Neural progenitor cell (in vitro differentiated cells): ENCODE measurements at regions not wholly inside any gene's neighbourhood (a gene's known extent, or its start where the extent isn't known, plus 50 kb on each side); places are given as distances from the start of the nearest gene placed in this dataset.

Experiments
- DNase-seq: peaks from one replicate; pipeline ENCODE4 v3.0.0-alpha.2; 2016; ENCODE audit warnings: low spot score
- H2AFZ ChIP-seq: fragments of 200-600 bp; sonication (generic); replicated peaks from 2 replicates; pipeline ENCODE4 v1.6.1; 2016; ENCODE audit warnings: antibody characterized with exemption
- H3F3A ChIP-seq: fragments of 200-600 bp; sonication (generic); 2 replicates; pipeline ENCODE4 v1.6.1; 2016; ENCODE audit warnings: antibody characterized with exemption, low read depth
- H3K27ac ChIP-seq: fragments of 200-600 bp; sonication (generic); 2 replicates; pipeline ENCODE4 v1.5.1; 2016; ENCODE audit warnings: mild to moderate bottlenecking
- H3K27me3 ChIP-seq: fragments of 200-600 bp; sonication (generic); 2 replicates; pipeline ENCODE4 v1.6.1; 2016; ENCODE audit warnings: mild to moderate bottlenecking, moderate library complexity
- H3K36me3 ChIP-seq: fragments of 200-600 bp; sonication (generic); 2 replicates; pipeline ENCODE4 v1.5.1; 2016
- H3K4me1 ChIP-seq: fragments of 200-600 bp; sonication (generic); 2 replicates; pipeline ENCODE4 v1.6.1; 2016; ENCODE audit warnings: mixed run types
- H3K4me2 ChIP-seq: fragments of 200-600 bp; sonication (generic); 2 replicates; pipeline ENCODE4 v1.6.1; 2016
- H3K4me3 ChIP-seq: fragments of 200-600 bp; sonication (generic); 2 replicates; pipeline ENCODE4 v1.5.1; 2016
- H3K79me2 ChIP-seq: fragments of 200-600 bp; sonication (generic); 2 replicates; pipeline ENCODE4 v1.6.1; 2016; ENCODE audit warnings: low read depth
- H3K9ac ChIP-seq: fragments of 200-600 bp; sonication (generic); 2 replicates; pipeline ENCODE4 v1.6.1; 2016
- H3K9me3 ChIP-seq: fragments of 200-600 bp; sonication (generic); 2 replicates; pipeline ENCODE4 v1.5.1; 2016; ENCODE audit warnings: low read depth
- H4K20me1 ChIP-seq: fragments of 200-600 bp; sonication (generic); 2 replicates; pipeline ENCODE4 v1.6.1; 2016; ENCODE audit warnings: low read depth
- H3K27ac Mint-ChIP-seq: 3 replicates; pipeline ENCODE4 v1.8.0; 2021; ENCODE audit warnings: mixed read lengths
- H3K27me3 Mint-ChIP-seq: 2 replicates; pipeline ENCODE4 v1.8.0; 2022; ENCODE audit warnings: low read depth, mild to moderate bottlenecking, inconsistent platforms, moderate library complexity, mixed read lengths; ENCODE audit not compliant: insufficient read depth
- H3K36me3 Mint-ChIP-seq: 3 replicates; pipeline ENCODE4 v1.8.0; 2021; ENCODE audit warnings: mixed read lengths
- H3K4me1 Mint-ChIP-seq: 3 replicates; pipeline ENCODE4 v1.8.0; 2021; ENCODE audit warnings: mixed read lengths
- H3K4me3 Mint-ChIP-seq: 3 replicates; pipeline ENCODE4 v1.8.0; 2021; ENCODE audit warnings: mild to moderate bottlenecking, moderate library complexity, mixed read lengths
- H3K9me3 Mint-ChIP-seq: 3 replicates; pipeline ENCODE4 v1.8.0; 2020; ENCODE audit warnings: mixed read lengths
- CTCF ChIP-seq: fragments of 200-600 bp; sonication (generic); IDR thresholded peaks from 2 replicates; pipeline ENCODE4 v1.5.1; 2017; ENCODE audit warnings: antibody characterized with exemption, mild to moderate bottlenecking
- EZH2 ChIP-seq: fragments of 200-600 bp; sonication (generic); IDR thresholded peaks from 2 replicates; pipeline ENCODE4 v1.6.1; 2017; ENCODE audit warnings: antibody characterized with exemption, mild to moderate bottlenecking, moderate library complexity
- EZH2phosphoT487 ChIP-seq: fragments of 200-600 bp; sonication (generic); IDR thresholded peaks from 2 replicates; pipeline ENCODE4 v1.6.1; 2017; ENCODE audit warnings: antibody characterized with exemption

GRCh38 chr3:147471741-147472140 lies 62.6 kb downstream of the ZIC1 start:
- Mint-ChIP-seq H3K9me3 (peaks cover 30% of the 10 kb centered on the region), H3K4me1 (no peaks in the 10 kb centered on the region), H3K4me3 (no peak overlapping the region), H3K27ac (no peak overlapping the region), H3K36me3 (peaks cover 33% of the 10 kb centered on the region), H3K27me3 (peaks cover 2% of the 10 kb centered on the region)
- H3K4me2 ChIP-seq = no peak overlapping the region
- no peaks in the 10 kb centered on the region for H4K20me1 ChIP-seq
- no peak overlapping the region for H3K9ac ChIP-seq
- H3K27ac ChIP-seq = no peak overlapping the region
- H2AFZ ChIP-seq = no peak overlapping the region
- no peak for DNase-seq
- no peak overlapping the region for H3K4me3 ChIP-seq
- no peaks in the 10 kb centered on the region for H3K36me3 ChIP-seq
- H3K9me3 ChIP-seq = no peaks in the 10 kb centered on the region
- H3K79me2 ChIP-seq = no peaks in the 10 kb centered on the region
- no peak for TF ChIP-seq CTCF
- TF ChIP-seq EZH2 = no peak
- no peak for TF ChIP-seq EZH2phosphoT487
- no peaks in the 10 kb centered on the region for H3F3A ChIP-seq
- H3K27me3 ChIP-seq = no peaks in the 10 kb centered on the region
- no peaks in the 10 kb centered on the region for H3K4me1 ChIP-seq

- peaks cover 29% of the 10 kb centered on the region for H3K9me3 Mint-ChIP-seq
- H2AFZ ChIP-seq = no peak overlapping the region
- no peaks in the 10 kb centered on the region for H3K27me3 ChIP-seq
- no peaks in the 10 kb centered on the region for H4K20me1 ChIP-seq
- no peak overlapping the region for H3K27ac Mint-ChIP-seq
- no peaks in the 10 kb centered on the region for H3K4me1 Mint-ChIP-seq
- H3K4me3 Mint-ChIP-seq = no peak overlapping the region
- no peak overlapping the region for H3K27ac ChIP-seq
- no peaks in the 10 kb centered on the region for H3K79me2 ChIP-seq
- H3K9ac ChIP-seq = no peak overlapping the region
- H3F3A ChIP-seq = no peaks in the 10 kb centered on the region
- TF ChIP-seq CTCF = no peak
- TF ChIP-seq EZH2 = no peak
- no peak for TF ChIP-seq EZH2phosphoT487
- H3K27me3 Mint-ChIP-seq = peaks cover 2% of the 10 kb centered on the region
- no peak overlapping the region for H3K4me3 ChIP-seq
- peaks cover 30% of the 10 kb centered on the region for H3K36me3 Mint-ChIP-seq
- no peaks in the 10 kb centered on the region for H3K36me3 ChIP-seq
- DNase-seq = no peak
- no peaks in the 10 kb centered on the region for H3K9me3 ChIP-seq
- H3K4me2 ChIP-seq = no peak overlapping the region
- H3K4me1 ChIP-seq = no peaks in the 10 kb centered on the region
Observed at GRCh38 chr3:147472846-147473245, 63.7 kb downstream of the ZIC1 start.

GRCh38 chr3:147483145-147483544 lies 74.0 kb downstream of the ZIC1 start:
- H3K36me3 ChIP-seq = no peaks in the 10 kb centered on the region
- no peaks in the 10 kb centered on the region for H3K9me3 ChIP-seq
- no peaks in the 10 kb centered on the region for H3K27me3 ChIP-seq
- Mint-ChIP-seq H3K4me3 (no peak overlapping the region), H3K9me3 (peaks cover 12% of the 10 kb centered on the region), H3K36me3 (peaks cover 30% of the 10 kb centered on the region), H3K4me1 (peaks cover 25% of the 10 kb centered on the region), H3K27me3 (no peaks in the 10 kb centered on the region), H3K27ac (no peak overlapping the region)
- DNase-seq = no peak
- H3K4me1 ChIP-seq = peaks cover 11% of the 10 kb centered on the region
- no peak overlapping the region for H3K4me3 ChIP-seq
- no peak overlapping the region for H3K9ac ChIP-seq
- H2AFZ ChIP-seq = no peak overlapping the region
- no peaks in the 10 kb centered on the region for H3F3A ChIP-seq
- no peak for TF ChIP-seq EZH2
- TF ChIP-seq CTCF = no peak
- no peak for TF ChIP-seq EZH2phosphoT487
- no peaks in the 10 kb centered on the region for H4K20me1 ChIP-seq
- H3K79me2 ChIP-seq = no peaks in the 10 kb centered on the region
- H3K4me2 ChIP-seq = no peak overlapping the region
- no peak overlapping the region for H3K27ac ChIP-seq

GRCh38 chr3:147483578-147483977 lies 74.4 kb downstream of the ZIC1 start:
- Histone ChIP-seq H3K36me3 (no peaks in the 10 kb centered on the region), H3K9ac (no peak overlapping the region), H3K4me3 (no peak overlapping the region), H4K20me1 (no peaks in the 10 kb centered on the region), H3F3A (no peaks in the 10 kb centered on the region), H3K9me3 (no peaks in the 10 kb centered on the region), H3K4me1 (peaks cover 11% of the 10 kb centered on the region), H3K4me2 (no peak overlapping the region), H3K27me3 (no peaks in the 10 kb centered on the region), H2AFZ (no peak overlapping the region), H3K79me2 (no peaks in the 10 kb centered on the region), H3K27ac (no peak overlapping the region)
- Mint-ChIP-seq H3K27me3 (no peaks in the 10 kb centered on the region), H3K36me3 (peaks cover 30% of the 10 kb centered on the region), H3K9me3 (peaks cover 12% of the 10 kb centered on the region), H3K4me1 (peaks cover 25% of the 10 kb centered on the region), H3K27ac (peak overlapping the region; percentile 27), H3K4me3 (no peak overlapping the region)
- no peak for DNase-seq
- TF ChIP-seq EZH2phosphoT487 (no peak), EZH2 (no peak)
